Keratinocyte (primary cell): ENCODE measurements at regions not wholly inside any gene's neighbourhood (a gene's known extent, or its start where the extent isn't known, plus 50 kb on each side); places are given as distances from the start of the nearest gene placed in this dataset.

Source experiments
- CTCF ChIP-seq, 3 experiments: IDR thresholded peaks in 1 of 3; conservative IDR thresholded peaks in 1 of 3; optimal IDR thresholded peaks in 1 of 3; 2 replicates in 2 of 3; 3 replicates in 1 of 3; pipeline versions ENCODE3 to v1.5.1; 2011; ENCODE audit warnings: low read length in 3 of 3, mild to moderate bottlenecking in 3 of 3, moderate library complexity in 2 of 3, control low read depth in 1 of 3, inconsistent platforms in 1 of 3; ENCODE audit not compliant: insufficient read depth in 2 of 3; ENCODE audit errors: extremely low read depth in 1 of 3
- EZH2 ChIP-seq: IDR thresholded peaks from one replicate; pipeline ENCODE4 v1.6.1; 2012; ENCODE audit warnings: inconsistent platforms, mild to moderate bottlenecking, low read length, moderate library complexity

DNA sequence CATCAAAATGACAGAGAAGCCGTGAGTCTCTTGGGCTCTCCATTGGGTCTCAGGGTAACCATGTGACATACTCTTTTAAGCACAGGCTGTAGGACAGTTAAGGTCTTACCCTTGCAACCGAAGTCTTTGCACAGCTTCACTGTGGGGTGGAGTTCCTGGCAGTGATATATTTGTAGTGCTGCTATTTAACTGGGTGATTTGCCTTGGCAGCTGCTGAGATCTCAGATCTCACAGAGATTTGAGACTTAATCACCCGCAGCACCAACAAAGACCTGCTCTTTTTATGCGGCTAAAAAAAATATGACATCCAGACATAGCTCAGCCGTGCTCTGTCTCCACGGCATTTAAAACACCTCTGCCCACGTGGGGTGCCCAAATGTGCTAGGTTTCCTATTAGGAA lies 63.4 kb upstream of the NPTX2 start:
- TF ChIP-seq EZH2 (no peak), CTCF (optimal IDR thresholded peaks at IDR 0.05 in 1 of 3, IDR thresholded peaks at IDR 0.05 in 1 of 3, conservative IDR thresholded peaks at IDR 0.05 in 1 of 3; ENCODE audit: extremely low read depth in 1 of 3, insufficient read depth in 2 of 3, low read length in 3 of 3) (no peak)
